Suprapubic skin (tissue), 4 donors: ENCODE measurements at regions not wholly inside any gene's neighbourhood (a gene's known extent, or its start where the extent isn't known, plus 50 kb on each side); places are given as distances from the start of the nearest gene placed in this dataset.

ENCODE experiments used
- EP300 ChIP-seq: sonication (generic); formaldehyde crosslinking; IDR thresholded peaks from one replicate; pipeline ENCODE4 v1.6.1; 2017; ENCODE audit warnings: antibody characterized with exemption
- POLR2A ChIP-seq, 2 donors: fragments of 450-650 bp; IDR thresholded peaks; one replicate each; pipeline ENCODE4 v1.6.1; 2017; ENCODE audit warnings: antibody characterized with exemption in 2 of 2, mild to moderate bottlenecking in 2 of 2, moderate library complexity in 2 of 2
- POLR2AphosphoS5 ChIP-seq, 3 donors: sonication (generic); formaldehyde crosslinking; IDR thresholded peaks; one replicate each; pipeline ENCODE4 v1.6.1; 2017; ENCODE audit warnings: antibody characterized with exemption in 3 of 3
- TF ChIP-seq, protein P1 (sequence below), 2 donors: fragments of 200-600 bp in 1 of 2; fragments of 450-650 bp in 1 of 2; sonication (generic) in 1 of 2; IDR thresholded peaks; one replicate each; pipeline ENCODE4 v1.5.1; 2016 to 2019; ENCODE audit warnings: antibody characterized with exemption in 2 of 2, mild to moderate bottlenecking in 1 of 2, moderate library complexity in 1 of 2

DNA sequence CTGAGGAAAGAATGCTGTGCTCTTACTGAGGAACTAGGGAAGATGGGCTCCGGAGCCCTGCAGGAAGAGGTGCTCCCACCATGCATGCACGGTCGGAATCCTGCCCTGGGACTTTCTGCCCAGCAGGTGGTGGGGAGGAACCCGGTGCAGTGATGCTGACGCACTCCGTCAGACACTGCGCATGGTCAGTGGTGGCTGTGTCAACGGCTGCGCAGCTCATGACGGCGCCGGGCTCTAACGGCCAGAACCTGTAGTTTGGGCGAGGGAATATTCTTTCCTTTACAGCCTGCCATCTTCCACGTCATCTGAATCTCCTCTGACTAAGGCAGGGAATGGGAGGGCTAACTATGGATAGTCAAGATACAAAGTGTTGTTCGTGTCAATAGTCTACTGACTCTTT lies 189.2 kb upstream of the MGMT start:
- TF ChIP-seq, protein P1, sequence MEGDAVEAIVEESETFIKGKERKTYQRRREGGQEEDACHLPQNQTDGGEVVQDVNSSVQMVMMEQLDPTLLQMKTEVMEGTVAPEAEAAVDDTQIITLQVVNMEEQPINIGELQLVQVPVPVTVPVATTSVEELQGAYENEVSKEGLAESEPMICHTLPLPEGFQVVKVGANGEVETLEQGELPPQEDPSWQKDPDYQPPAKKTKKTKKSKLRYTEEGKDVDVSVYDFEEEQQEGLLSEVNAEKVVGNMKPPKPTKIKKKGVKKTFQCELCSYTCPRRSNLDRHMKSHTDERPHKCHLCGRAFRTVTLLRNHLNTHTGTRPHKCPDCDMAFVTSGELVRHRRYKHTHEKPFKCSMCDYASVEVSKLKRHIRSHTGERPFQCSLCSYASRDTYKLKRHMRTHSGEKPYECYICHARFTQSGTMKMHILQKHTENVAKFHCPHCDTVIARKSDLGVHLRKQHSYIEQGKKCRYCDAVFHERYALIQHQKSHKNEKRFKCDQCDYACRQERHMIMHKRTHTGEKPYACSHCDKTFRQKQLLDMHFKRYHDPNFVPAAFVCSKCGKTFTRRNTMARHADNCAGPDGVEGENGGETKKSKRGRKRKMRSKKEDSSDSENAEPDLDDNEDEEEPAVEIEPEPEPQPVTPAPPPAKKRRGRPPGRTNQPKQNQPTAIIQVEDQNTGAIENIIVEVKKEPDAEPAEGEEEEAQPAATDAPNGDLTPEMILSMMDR (IDR thresholded peaks at IDR 0.05), result no peak
- TF ChIP-seq POLR2A (IDR thresholded peaks at IDR 0.05), result no peak
- TF ChIP-seq EP300, result no peak
- no peak for TF ChIP-seq POLR2AphosphoS5 (IDR thresholded peaks at IDR 0.05)
